GM18909 (cell line): ENCODE measurements at regions not wholly inside any gene's neighbourhood (a gene's known extent, or its start where the extent isn't known, plus 50 kb on each side); places are given as distances from the start of the nearest gene placed in this dataset.
A peak's percentile ranks its signal among the peaks of the same experiment; 100 is the strongest.
"Not testable (repeated sequence)": the region's sequence is repeated elsewhere in the genome, so short reads cannot be mapped to it uniquely, and the experiment has no call there.

Experiments used
- ATAC-seq: cut with Tn5 transposase; IDR thresholded peaks from one replicate; pipeline ENCODE4 v1.9.1; 2021; ENCODE audit warnings: mild to moderate bottlenecking; ENCODE audit not compliant: unreplicated experiment, poor library complexity

DNA sequence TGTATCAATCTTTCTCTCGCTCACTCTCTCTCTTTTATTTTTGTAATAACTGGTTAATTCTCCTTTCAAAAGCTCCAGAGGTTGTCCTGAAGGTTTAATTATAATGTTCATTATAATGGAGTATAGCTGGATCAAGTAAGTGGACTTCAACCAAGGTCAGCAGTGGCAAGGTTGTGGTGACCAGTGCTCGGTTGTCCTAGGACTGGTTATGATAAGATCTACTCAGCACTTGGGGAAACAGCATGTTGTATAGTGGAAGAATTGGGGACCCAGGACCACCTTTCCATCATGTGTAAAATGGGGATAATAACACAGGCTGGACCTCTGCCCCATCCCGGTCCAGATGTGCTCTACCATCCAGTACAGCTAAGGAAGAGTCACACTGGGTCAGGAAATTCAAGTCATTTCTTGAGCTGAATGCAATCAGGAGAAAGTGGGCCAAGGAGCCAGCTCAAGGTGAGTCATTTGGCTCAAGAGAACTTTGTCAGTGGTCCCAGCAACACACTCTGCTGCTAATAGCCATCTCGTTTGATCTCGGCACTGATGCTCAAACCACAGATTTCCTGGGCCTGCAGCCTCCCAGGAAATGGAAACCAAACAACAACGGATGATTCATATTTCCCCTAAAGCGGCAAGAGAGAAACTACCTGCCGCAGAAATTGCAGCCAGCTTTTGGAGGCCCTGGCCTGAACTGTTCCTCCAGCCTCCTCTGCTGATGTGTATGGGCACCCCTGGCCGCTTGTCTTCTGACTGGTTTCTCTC, 123.6 kb upstream of the RBPJ start:
- peak; percentile 90 for ATAC-seq

DNA sequence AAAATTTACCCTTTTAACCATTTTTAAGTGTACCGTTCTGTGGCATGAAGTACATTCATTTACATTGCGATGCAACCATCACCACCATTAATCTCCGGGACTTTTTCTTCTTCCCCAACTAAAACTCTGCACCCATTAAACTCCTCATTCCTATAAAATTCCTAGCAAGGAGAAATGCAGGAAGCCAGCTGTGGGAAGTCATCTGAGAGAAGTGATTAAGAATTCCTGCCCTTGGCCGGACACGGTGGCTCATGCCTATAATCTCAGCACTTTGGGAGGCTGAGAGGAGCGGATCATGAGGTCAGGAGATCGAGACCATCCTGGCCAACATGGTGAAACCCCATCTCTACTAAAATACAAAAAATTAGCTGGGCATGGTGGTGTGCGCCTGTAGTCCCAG, 121.9 kb upstream of the RBPJ start:
- not testable (repeated sequence) for ATAC-seq

DNA sequence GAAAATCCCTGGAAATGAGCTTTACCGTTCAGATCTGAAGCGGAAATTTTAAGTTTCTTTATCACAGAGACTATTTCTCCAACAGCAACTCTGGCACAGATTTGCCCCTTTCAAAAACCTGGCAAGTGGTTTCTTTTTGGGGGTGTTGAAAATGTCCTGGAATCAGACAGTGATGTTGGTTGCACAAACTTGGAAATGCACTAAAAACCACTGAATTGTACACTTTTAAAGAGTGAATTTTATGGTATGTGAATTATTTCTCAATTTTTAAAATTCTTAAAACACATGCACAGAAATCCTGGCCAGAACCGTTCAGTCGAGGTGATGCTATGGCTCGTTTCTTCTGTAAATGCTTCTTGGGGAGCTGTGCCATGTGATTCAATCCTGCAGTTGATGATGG, 121.2 kb upstream of the RBPJ start:
- ATAC-seq = no peak

DNA sequence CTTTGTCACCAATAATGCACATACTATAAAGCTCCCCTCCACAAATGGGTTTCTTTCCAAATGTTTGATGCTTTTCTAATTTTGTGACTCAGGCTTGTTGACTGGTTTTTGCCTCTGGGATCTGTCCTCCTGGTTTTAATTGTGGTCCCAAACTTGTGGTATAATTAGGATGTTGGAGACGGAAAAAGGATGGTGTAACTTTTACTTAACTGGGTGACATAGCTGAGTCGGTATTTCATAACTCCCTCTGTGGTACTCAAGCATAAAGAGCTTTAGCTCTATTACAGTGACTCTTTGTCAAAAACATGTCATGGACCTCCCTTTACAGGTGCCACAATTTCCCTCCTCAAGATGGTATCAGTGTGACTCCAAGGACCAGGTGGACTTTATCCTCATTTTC, 119.7 kb upstream of the RBPJ start:
- ATAC-seq = no peak

DNA sequence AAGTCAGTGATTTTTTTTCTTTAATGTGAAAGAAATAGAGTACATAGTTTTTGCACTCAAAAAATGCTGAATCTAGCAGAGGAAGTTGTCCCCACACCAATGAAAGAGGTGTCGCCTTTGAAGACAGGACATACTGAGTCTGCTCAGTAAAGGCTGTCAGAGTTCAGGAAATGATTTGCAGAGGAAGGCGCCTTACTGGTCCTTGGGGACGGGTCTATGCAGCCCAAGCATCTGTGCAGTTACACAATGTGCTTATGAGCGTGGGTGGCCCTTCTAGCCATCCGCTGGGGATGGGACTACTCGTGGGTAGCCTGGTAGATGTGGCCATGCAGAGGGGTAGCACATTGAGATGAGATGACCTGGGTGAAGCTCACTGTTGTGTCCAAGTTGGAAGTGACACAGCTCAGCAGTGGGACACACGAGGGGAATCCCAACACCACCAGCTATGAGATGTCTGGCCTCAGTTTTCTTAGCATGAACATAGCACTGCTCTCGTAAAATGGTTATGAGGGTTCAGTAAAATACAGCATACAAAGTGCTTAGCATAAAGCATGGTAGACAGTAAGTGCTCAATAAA, 116.5 kb upstream of the RBPJ start:
- no peak for ATAC-seq

DNA sequence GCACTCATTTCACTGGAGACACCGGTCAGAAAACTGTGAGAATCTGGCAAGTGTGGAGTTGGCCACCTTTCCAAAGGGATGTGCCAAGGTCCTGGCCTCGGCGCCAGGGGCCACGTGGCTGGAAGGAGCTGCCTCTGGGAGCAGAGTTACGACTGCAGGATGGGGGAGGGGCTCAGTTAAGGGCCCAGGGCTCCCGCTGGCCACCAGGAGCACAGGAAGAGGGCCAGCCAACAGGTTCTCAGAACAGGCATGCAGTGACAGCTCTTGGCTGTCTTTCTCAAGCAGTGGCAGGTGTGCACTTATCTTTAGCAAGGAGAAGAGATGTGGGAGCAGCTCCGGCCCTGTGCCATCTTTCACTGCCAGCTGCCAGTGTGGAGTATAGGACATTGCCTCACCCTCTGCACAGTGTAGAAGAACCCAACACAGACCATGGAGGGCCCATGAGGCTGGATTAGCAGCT, 115.9 kb upstream of the RBPJ start:
- ATAC-seq = no peak

DNA sequence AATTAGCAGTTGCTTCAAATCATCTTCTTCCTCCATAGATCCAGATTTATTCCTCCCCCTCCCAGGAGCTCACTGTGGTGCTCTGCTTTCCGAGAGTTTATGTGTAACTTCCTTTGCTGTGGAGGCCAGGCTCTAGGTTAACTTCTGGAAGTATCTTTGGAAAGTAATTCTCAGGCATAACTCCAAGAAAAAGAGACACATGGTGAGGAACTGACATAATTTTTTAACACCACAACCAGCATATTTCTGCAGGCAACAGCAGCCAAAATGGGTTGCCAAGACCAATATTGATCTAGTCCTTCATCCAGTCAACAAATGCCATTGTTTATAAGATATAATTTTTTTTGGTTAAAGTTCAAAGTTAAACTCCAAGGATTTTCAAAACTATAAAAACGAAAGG, 114.5 kb upstream of the RBPJ start:
- ATAC-seq = no peak

DNA sequence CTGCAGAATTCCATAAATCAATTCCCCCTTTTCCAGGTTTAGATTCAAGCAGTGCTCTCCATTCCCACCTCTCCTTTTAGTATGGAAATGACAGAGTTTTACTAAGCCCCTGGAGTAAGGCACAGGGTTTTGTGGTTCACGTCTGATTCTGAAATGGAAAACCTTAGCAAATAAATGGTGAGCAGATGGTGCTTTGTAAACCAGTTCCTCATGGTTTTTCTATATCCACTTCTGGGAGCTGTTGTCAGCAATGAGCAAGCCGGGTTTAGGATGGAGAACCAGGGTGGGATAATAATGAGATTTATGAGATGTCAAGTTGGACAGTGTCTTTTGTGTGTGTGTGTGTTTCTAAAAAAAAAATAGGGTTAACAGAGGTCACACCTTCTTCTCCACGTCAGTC, 113.8 kb upstream of the RBPJ start:
- no peak for ATAC-seq

DNA sequence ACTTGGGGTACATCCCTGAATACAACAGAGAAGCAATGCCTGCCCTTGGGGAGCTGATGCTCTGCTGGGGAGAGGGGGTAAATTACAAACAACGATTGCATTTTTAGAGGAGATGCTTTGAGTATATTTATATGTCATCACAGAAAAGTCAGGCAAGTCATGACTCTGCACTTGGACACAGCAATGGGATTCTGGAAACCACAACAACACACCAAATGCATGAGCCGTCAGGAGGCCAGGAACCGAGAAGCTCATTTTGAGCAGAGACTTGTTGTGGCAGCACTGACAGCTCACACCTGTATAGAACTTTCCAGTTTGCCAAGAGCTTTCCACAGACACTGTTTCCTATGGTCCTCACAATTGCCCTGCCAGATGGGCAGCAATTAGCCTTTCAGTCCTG, 113.2 kb upstream of the RBPJ start:
- ATAC-seq = no peak

DNA sequence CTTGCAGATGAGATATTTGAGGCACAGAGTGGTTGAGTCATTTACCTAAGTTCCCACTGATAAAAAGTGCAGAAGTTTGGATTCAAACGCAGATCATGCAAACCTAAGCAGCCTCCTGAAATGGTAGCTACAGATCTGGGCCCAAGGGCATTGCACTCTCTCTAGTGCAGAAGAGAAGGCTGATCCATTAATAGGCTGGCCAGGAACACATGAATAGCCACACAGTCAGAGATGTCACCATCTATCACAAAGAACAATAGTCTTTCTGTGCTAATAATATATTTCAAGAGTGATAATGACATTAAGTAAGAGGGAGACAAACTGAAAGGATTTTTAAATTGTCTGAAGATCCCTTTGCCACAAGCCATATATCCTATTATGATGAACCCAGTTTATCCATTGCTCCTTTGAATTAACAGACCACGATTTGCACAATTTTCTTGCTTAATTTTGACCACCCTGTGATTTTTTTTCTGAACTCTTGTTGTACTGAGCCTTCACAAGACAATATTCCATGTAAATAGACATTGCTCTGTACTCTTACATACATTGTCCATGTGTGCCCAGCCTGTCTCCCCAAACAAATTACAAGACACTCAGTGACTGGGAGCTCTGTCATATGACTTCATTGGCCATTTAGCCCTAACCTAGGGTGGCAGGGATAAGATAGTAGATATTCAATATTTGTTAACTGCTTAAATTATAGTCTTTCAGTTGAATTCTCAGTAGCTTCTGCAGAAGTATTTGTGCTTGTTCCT, 112.4 kb upstream of the RBPJ start:
- no peak for ATAC-seq

DNA sequence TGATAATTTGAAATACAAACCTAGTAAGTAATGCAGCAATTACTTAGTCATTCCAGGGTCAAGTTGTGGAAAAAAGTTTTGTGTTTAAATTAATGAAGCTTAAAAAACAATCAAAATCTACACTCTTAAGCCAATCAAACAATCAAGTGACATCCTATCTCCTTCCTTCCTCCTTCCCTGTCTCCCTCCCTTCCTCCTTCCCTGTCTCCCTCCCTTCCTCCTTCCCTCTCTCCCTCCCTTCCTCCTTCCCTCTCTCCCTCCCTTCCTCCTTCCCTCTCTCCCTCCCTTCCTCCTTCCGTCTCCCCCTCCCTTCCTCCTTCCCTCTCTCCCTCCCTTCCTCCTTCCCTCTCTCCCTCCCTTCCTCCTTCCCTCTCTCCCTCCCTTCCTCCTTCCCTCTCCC, 111.4 kb upstream of the RBPJ start:
- not testable (repeated sequence) for ATAC-seq

DNA sequence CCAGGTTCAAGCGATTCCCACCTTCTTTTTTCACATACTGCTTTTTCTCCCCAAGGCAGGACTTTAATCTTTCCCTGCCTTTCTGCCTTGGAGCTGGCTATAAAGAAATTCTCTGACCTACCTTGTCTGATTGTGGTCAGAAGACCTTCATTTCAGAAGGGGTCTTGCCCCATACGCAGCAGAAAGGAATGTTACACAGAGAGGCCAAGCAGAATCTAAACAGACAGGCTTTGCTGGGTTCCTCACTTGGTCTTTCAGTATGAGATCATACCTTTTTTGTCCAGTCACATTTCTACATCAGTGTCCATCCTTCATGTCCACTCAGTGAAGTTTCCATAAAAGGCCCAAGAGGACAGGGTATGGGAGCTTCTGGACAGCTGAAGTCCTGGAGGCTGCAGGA, 108.3 kb upstream of the RBPJ start:
- no peak for ATAC-seq

DNA sequence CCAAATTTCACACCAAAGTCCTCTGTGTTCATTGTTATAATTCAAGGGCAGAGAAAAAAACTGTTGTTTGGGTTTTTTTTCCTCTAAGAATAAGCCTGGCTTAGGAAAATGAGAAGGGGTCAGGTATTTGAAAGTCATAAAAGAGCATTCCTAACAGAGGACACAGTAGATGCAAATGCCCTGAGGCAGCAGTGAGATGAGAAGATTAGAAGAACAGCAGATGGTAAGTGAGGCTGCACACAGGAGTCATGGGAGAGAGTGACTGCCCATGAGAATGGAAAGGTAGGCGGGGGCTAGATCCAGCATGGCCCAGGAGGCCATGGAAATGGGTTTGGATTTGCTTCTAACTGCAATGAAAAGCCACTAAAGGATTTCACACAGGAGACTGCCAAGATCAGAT, 107.5 kb upstream of the RBPJ start:
- no peak for ATAC-seq

DNA sequence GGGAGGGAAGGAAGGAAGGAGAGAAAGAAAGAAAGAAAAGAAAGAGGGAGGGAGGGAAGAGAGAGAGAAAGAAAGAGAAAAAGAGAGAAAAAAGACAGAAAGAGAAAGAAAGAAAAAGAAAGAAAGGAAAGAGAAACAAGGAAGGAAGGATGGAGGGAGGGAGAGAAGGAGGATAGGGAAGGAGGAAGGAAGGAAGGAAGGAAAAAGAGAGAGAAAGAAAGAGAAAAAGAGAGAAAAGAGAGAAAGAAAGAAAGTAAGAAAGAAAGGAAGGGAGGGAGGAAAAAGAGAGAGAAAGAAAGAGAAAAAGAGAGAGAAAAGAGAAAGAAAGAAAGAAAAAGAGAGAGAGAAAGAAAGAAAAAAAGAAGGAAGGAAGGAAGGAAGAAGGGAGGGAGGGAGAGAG, 105.8 kb upstream of the RBPJ start:
- no peak for ATAC-seq

DNA sequence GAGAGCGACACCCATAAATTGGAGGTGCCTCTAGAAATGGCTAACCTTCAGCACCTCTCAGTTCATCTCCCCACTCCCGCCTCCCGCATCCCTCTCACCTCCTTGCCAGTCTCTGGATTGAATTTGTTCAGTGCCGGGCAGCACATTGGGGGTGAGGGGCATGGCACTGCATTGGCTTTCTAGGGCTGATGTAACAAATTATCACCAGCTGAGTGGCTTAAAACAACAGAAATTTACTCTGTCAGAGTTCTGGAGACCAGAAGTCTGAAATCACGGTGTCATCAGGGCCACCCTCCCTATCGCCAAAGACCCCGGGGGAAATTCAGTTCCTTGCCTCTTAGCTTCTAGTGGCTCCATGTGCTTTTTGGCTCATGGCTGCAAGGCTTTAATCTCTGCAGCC, 105.1 kb upstream of the RBPJ start:
- ATAC-seq = no peak

DNA sequence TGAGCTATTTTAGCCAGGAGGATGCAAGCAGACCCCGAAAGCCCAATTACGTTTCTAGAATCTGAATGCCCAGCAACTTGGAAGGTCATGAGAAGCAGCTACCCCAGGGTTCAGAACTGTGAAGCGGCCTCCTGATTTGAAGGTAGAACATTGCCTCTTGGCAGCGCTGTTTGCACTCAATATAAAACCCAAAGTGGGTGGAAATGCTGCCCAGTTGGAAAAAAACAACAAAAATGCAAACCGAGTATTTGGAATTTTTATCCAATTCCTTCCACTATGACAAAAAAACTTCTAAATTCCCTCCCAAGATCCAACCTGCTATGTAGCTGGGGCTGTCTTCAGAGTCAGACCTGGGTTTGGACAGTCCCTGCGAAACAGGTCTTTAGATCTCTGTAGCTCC, 103.3 kb upstream of the RBPJ start:
- ATAC-seq = no peak

DNA sequence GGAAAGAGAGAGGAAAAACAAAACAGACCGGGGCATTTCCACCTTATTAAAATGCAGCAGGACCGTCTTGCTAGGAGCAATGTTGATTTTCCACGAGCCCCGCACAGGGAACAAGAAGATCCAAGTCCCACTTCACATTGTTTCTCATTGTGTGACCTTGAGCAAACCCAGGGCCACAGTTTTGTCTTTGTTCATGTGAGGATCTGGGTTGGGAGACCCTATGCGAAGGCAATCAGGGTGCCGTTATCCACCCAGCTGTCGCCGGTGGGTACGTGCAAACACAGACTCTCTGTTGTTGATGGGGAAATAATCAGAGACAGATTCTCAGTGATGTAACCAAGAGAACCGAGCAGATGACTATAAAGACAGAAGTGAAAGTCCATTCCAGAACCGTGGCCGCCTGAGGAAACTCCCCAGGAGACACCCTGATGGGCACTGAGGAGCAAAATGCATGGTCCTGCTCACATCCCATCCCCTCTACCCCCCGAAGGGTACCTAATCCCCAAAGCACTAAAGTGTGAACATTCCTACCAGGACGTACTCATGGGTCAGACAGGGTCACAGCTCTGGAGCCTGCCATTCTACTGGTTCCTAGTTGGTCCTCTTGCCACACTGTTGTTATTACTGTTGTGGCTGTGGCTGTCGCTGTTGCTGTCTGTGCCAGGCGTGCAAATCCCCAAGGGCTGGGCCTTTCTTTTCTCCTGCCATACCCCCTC, 102.7 kb upstream of the RBPJ start:
- peak; percentile 84 for ATAC-seq

DNA sequence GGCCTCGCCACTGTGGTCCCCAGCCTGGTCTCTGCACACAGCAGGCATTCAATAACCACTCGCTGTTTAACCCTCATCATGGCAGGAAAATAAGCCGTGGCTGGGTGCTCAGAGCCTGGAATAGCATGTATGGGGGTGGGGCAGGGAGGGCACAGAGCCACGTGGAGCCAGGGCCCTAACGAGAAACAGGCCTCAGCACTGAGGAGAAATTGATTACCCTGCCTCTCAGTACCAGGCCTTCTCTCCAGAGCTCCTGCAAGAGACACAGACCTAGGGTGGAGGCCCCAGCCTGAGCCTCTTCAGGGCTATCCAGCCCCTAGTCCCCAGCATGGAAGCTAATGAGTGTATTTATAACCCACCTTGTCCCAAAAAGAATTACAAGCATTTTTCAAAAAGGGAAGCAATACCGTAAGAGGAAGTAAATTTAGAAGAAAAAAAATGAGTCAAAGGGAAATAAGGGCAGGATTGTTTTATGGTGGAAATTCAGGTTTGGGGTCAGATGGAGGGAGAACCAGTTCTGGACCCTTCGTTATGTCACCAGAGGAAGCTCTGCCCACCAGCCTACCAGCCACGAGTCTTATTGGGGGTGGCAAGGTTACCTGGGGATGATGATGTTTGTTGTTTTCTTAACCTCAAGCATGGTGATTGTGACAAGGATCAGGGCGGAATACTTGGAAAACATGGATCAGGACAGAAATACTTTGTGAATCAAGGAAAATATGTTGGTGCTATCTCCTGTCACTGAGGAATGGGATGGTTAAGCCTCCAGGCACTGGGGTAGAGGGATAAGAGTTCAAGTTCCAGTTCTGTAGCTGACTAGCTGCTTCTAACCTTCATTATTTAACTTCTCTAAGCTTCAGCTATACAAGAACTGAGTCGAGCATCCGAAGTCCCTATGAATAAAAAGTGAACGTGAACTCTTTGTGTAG, 101.9 kb upstream of the RBPJ start:
- ATAC-seq = peak; percentile 32

DNA sequence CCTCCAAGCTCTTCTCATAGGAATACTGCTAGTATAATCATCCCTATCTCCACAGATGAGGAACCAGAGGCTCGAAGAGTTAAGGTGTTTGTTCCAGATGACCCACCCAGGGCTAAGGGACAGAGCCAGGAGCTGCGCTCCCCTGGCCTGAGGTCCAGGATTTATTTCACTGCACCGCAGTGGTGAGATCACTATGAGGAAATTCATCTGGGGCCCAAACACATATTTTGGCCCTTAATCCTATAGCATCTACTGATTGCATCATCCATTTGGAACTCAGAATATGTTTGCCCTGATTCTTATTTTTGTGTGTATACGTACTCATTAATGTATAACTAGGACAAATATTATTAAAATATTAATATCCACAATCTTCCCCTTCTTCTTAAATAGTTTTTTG, 100.1 kb upstream of the RBPJ start:
- no peak for ATAC-seq

DNA sequence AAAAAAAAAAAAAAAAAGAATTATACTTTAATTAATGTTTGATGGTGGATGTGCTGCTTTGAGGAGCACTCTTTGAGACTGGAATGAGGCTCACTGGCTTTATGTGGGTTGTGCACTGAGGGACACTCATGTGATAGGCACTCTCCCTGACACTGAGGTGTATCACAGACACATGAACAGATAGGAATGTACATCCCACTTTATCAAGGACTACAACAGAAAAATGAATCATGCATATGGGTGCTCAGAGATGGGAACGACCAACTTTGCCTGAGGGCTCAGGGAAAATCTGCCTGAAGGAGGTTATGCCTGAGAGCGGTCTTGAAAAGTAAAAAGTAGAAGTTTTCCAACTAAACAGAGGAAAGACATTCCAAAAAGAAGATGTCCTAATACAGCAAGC, 97.7 kb upstream of the RBPJ start:
- ATAC-seq = no peak
